ENCODE measurements at regions not wholly inside any gene's neighbourhood (a gene's known extent, or its start where the extent isn't known, plus 50 kb on each side); places are given as distances from the start of the nearest gene placed in this dataset.

DNA sequence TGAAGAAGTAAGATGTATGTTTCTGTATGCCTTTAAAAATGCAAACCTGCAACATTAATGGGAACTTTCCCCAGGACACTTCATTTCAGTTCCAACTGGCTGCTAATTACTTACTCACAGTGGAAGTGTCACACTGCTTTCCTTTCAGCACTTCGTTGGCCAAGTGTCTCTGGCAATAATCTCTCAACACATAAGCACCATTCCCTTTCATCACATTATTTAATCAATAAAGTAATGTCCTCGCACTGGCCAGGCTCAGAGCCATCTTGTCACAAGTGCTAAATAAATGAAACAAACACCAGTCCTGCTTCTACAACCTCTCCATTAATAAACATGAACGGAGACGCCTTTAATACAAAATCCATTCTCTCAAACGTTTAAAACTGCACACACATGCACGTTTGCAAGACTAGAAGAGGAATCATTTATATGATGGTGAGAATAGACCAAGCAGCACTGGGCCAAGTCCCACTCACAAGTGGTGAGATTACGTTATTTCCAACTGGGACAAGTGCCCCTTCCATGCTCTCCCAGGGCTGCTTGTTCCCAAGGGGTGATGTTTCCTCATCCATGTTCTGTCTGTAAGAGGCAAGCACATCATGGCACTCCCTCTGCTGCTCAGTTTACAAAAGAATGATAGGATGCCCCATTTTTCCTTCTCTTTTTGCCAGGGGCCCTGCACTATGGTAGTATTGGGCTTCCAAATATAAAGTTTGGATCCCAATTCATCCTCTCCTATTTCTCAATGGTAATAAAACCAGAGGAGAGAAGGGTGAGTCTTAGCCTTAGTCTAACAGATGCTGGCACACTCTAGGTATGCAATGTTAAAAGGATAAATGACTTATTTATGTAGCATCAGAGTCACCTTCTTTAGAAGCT lies 56.8 kb upstream of the ETAA1 start:
- DNase-seq (ENCODE audit: low read depth), result no peak

DNA sequence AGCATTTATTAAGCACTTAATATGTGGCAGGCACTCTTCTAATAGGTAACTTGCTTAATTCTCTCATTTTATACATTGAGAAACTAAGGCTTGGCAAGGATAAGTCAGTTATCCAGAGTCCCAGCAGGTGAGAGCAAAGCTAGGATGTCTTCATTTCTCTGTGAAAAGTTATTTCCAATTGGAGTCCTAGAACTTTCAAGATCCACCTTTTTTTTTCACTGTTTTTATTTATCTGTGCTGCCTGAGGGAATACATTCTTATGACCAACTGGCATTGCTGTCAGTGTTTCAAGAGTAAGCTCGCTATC lies 56.2 kb upstream of the ETAA1 start:
- no peak for DNase-seq (ENCODE audit: low read depth)

DNA sequence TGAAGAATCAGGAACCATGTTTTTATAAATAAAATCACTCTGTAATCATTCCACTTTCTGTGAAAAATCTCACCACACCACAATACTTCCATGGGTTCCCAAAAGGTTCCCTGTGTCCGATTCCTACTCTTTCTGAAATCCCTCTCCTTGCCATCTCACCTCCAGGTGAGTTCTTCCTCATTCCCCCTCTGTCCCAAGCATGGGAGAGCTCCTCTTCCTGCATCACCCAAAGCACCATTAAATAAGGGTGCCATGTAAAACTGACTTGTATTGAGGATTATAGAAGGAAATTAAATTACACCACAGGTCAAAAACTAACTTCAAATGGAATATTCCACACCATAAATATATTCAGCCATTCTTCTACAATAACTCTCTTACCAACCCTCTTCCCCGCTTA lies 55.8 kb upstream of the ETAA1 start:
- DNase-seq (ENCODE audit: low read depth), result no peak

DNA sequence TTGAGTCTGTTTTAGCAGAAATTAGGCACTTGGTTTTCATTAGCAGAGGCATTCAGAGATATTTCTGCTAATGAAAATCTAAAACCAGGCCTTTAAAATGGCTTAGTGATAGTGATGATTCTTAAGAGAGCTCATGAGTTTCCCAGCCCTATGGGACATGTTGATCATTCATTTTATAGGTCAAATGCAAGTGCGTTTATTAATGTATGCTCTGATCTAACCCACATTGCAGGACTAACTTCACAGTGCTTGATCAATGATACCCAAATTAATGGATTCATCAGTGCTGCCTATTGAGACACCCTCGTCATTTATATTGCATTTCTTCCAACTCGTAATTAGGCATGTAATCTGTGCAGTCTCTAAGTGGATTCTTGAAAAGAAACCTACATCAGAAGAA lies 54.7 kb upstream of the ETAA1 start:
- DNase-seq (ENCODE audit: low read depth), result no peak

DNA sequence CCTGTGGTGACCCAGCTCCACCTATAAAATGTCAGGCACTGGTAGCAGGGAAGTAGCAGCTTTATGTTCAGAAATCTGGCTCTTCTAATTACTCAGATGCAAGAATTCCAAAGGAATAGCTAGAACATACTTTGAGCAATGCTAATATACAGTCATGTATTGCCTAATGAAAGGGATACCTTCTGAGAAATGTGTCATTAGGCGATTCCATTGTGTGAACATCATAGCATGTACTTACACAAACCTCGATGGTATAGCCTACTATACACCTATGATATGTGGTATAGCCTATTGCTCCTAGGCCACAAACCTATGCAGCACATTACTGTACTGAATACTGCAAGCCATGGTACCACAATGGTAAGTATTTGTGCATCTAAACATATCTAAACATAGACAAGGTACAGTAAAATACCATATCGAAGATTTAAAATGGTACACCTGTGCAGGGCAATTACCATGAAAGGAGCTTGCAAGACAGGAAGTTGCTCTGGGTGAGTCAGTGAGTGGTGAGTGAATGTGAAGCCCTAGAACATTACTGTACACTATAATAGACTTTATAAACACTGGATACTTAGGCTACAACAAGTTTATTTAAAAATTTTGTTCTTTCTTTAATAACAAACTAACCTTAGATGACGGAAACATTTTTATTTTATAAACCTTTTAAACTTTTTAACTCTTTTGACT lies 50.3 kb upstream of the ETAA1 start:
- no peak for DNase-seq (ENCODE audit: low read depth)

All from HS-5 (cell line).